AG04450 (cell line): ENCODE measurements at regions not wholly inside any gene's neighbourhood (a gene's known extent, or its start where the extent isn't known, plus 50 kb on each side); places are given as distances from the start of the nearest gene placed in this dataset.

Source experiments
- CTCF ChIA-PET: fragments of 300-600, 350-600 bp; formaldehyde crosslinking; extraction: SDS; loops from one replicate; lab custom pipeline; 2022; ENCODE audit warnings: antibody characterized with exemption, inconsistent platforms; lab: Charles Lee
- POLR2A ChIA-PET: fragments of 350-600 bp; formaldehyde crosslinking; extraction: SDS; loops from one replicate; lab custom pipeline; 2021; ENCODE audit warnings: antibody characterized with exemption, inconsistent platforms; lab: Yijun Ruan, JAX
- DNase-seq: peaks from one replicate; pipeline ENCODE4 v3.0.0-alpha.2; 2011; ENCODE audit warnings: low read depth, low spot score
- H3K27ac ChIP-seq: one replicate; pipeline ENCODE4 v1.5.1; 2012; ENCODE audit warnings: low read depth, low read length, control low read depth
- H3K27me3 ChIP-seq: one replicate; pipeline ENCODE4 v1.6.0; 2012; ENCODE audit warnings: low read length; ENCODE audit not compliant: control insufficient read depth, insufficient read depth
- H3K4me3 ChIP-seq: 2 replicates; pipeline ENCODE4 v1.5.1; 2011; ENCODE audit warnings: mild to moderate bottlenecking, low read depth, low read length, control low read depth
- H3K9me3 ChIP-seq: 2 replicates; pipeline ENCODE4 v1.5.1; 2012; ENCODE audit warnings: low read length; ENCODE audit not compliant: control insufficient read depth, insufficient read depth
- TF ChIP-seq, protein P1 (sequence below): IDR thresholded peaks from 2 replicates; pipeline ENCODE4 v1.5.1; 2011; ENCODE audit warnings: low read depth, low read length, control low read depth, inconsistent platforms

GRCh38 chr5:63603996-63604395 lies 358.2 kb downstream of the HTR1A start:
- H3K27ac ChIP-seq, result no peak overlapping the region
- no peak for DNase-seq
- ChIA-PET CTCF (no interaction called here), POLR2A (no interaction called here)
- TF ChIP-seq, protein P1, sequence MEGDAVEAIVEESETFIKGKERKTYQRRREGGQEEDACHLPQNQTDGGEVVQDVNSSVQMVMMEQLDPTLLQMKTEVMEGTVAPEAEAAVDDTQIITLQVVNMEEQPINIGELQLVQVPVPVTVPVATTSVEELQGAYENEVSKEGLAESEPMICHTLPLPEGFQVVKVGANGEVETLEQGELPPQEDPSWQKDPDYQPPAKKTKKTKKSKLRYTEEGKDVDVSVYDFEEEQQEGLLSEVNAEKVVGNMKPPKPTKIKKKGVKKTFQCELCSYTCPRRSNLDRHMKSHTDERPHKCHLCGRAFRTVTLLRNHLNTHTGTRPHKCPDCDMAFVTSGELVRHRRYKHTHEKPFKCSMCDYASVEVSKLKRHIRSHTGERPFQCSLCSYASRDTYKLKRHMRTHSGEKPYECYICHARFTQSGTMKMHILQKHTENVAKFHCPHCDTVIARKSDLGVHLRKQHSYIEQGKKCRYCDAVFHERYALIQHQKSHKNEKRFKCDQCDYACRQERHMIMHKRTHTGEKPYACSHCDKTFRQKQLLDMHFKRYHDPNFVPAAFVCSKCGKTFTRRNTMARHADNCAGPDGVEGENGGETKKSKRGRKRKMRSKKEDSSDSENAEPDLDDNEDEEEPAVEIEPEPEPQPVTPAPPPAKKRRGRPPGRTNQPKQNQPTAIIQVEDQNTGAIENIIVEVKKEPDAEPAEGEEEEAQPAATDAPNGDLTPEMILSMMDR, result no peak
- no peaks in the 10 kb centered on the region for H3K27me3 ChIP-seq
- no peak overlapping the region for H3K4me3 ChIP-seq
- H3K9me3 ChIP-seq, result peaks cover 5% of the 10 kb centered on the region; the same call in 1 of the 2 replicates

GRCh38 chr5:63602971-63603370 lies 359.3 kb downstream of the HTR1A start:
- POLR2A ChIA-PET, result no interaction called here

GRCh38 chr5:63596254-63596653 lies 366.0 kb downstream of the HTR1A start:
- no peak for DNase-seq
- TF ChIP-seq, protein P1, result no peak
- Histone ChIP-seq H3K27ac (no peak overlapping the region), H3K27me3 (no peaks in the 10 kb centered on the region), H3K9me3 (peaks cover 6% of the 10 kb centered on the region), H3K4me3 (no peak overlapping the region)
- CTCF ChIA-PET, result no interaction called here
- POLR2A ChIA-PET, result no interaction called here

More at GRCh38 chr5:63602971-63603370, 359.3 kb downstream of the HTR1A start:
- no peak overlapping the region for H3K4me3 ChIP-seq
- no peak for DNase-seq
- peaks cover 5% of the 10 kb centered on the region; the same call in 1 of the 2 replicates for H3K9me3 ChIP-seq
- TF ChIP-seq, protein P1, result no peak
- H3K27ac ChIP-seq, result no peak overlapping the region
- no peaks in the 10 kb centered on the region for H3K27me3 ChIP-seq
- CTCF ChIA-PET, result no interaction called here

- Histone ChIP-seq H3K27ac (no peak overlapping the region), H3K9me3 (peaks cover 11% of the 10 kb centered on the region), H3K4me3 (no peak overlapping the region), H3K27me3 (no peaks in the 10 kb centered on the region)
- POLR2A ChIA-PET, result no interaction called here
- TF ChIP-seq, protein P1, result no peak
- CTCF ChIA-PET, result no interaction called here
- DNase-seq, result no peak
These were observed 388.9 kb downstream of the HTR1A start for GRCh38 chr5:63573380-63573779.

DNA sequence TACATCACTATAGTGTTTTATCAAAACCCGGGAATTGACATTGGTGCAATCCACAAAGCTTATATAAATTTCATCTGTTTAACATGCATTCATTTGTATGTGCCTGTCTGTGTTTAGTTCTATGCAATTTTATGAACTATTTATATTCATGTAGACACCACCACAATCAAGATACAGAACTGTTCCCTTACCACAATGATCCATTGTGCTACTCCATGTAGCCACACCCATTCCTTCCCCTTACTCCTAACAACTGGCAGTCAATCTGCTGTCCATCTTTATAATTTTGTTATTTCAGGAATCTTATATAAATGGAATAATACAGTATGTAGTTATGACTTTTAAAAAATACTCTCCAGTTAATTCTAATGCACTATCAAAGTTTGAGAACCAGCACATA lies 389.5 kb downstream of the HTR1A start:
- no peak overlapping the region for H3K4me3 ChIP-seq
- H3K27ac ChIP-seq, result no peak overlapping the region
- peaks cover 11% of the 10 kb centered on the region for H3K9me3 ChIP-seq
- TF ChIP-seq, protein P1, result no peak
- ChIA-PET POLR2A (no interaction called here), CTCF (no interaction called here)
- no peak for DNase-seq
- H3K27me3 ChIP-seq, result no peaks in the 10 kb centered on the region
